A673 (cell line): ENCODE measurements at regions not wholly inside any gene's neighbourhood (a gene's known extent, or its start where the extent isn't known, plus 50 kb on each side); places are given as distances from the start of the nearest gene placed in this dataset.

Experiments used
- BruUV-seq: library from RNA; stranded (reverse); fragments of 400-500 nt; replicated peaks from 2 replicates; lab custom pipeline; 2021; lab: Mats Ljungman, UMichigan
- CTCF ChIA-PET: fragments of 300-600 bp; sonication (Branson Sonifier 250); formaldehyde crosslinking; loops from one replicate; lab custom pipeline; 2022; ENCODE audit warnings: antibody characterized with exemption; lab: Charles Lee
- POLR2A ChIA-PET: fragments of 300-600 bp; sonication (Branson Sonifier 250); formaldehyde crosslinking; loops from one replicate; lab custom pipeline; 2022; ENCODE audit warnings: antibody characterized with exemption; ENCODE audit not compliant: low non-redundant PET; lab: Charles Lee
- DNase-seq: peaks from one replicate; pipeline ENCODE4 v3.0.0-alpha.2; 2015; ENCODE audit warnings: low spot score
- H3K27ac ChIP-seq: fragments of 200-600 bp; sonication (generic); 2 replicates; pipeline ENCODE4 v1.5.1; 2016; ENCODE audit warnings: mixed run types, low read depth, mild to moderate bottlenecking, mixed read lengths, antibody characterized with exemption, low read length; ENCODE audit not compliant: poor library complexity, severe bottlenecking
- H3K27me3 ChIP-seq: fragments of 200-600 bp; sonication (generic); replicated peaks from 2 replicates; pipeline ENCODE4 v1.6.1; 2017; ENCODE audit warnings: mixed run types, low read depth, mild to moderate bottlenecking, mixed read lengths, antibody characterized with exemption, low read length; ENCODE audit not compliant: insufficient read depth, poor library complexity
- H3K36me3 ChIP-seq: fragments of 200-600 bp; sonication (generic); 2 replicates; pipeline ENCODE4 v1.6.1; 2016; ENCODE audit warnings: mixed run types, mild to moderate bottlenecking, mixed read lengths, antibody characterized with exemption, low read length; ENCODE audit not compliant: insufficient read depth, poor library complexity, severe bottlenecking
- H3K4me1 ChIP-seq: fragments of 200-600 bp; sonication (generic); 2 replicates; pipeline ENCODE4 v1.6.1; 2017; ENCODE audit warnings: mixed run types, mild to moderate bottlenecking, mixed read lengths, antibody characterized with exemption, low read length; ENCODE audit not compliant: insufficient read depth, poor library complexity, severe bottlenecking
- H3K4me3 ChIP-seq: fragments of 200-600 bp; sonication (generic); 2 replicates; pipeline ENCODE4 v1.5.1; 2016; ENCODE audit warnings: low read depth, mixed run types, mild to moderate bottlenecking, mixed read lengths, low read length; ENCODE audit not compliant: poor library complexity, severe bottlenecking
- H3K9me3 ChIP-seq: fragments of 200-600 bp; sonication (generic); 2 replicates; pipeline ENCODE4 v1.6.1; 2016; ENCODE audit warnings: mixed run types, low read depth, mild to moderate bottlenecking, mixed read lengths, antibody characterized with exemption, low read length; ENCODE audit not compliant: poor library complexity, severe bottlenecking
- EZH2 ChIP-seq: fragments of 200-600 bp; sonication (generic); IDR thresholded peaks from 2 replicates; pipeline ENCODE4 v1.6.1; 2017; ENCODE audit warnings: borderline replicate concordance, low read depth, mild to moderate bottlenecking, mixed read lengths, antibody characterized with exemption, low read length; ENCODE audit not compliant: poor library complexity, severe bottlenecking
- intact Hi-C: fragments of 100-400 bp; cut with micrococcal nuclease; formaldehyde crosslinking; loops from one replicate; pipeline ENCODE4 v1.10.0; 2022; ENCODE audit not compliant: unreplicated experiment
- TF ChIP-seq, protein P1 (sequence below): fragments of 300-800, 200-600 bp; sonication (generic); conservative IDR thresholded peaks from 2 replicates; pipeline ENCODE4 v1.5.1; 2017; ENCODE audit warnings: low read depth, mild to moderate bottlenecking, antibody characterized with exemption, low read length, moderate library complexity, mixed read lengths

GRCh38 chr3:84023842-84024241, 934.9 kb upstream of the CADM2 start:
- no peaks in the 10 kb centered on the region for H3K36me3 ChIP-seq
- no peaks in the 10 kb centered on the region for H3K4me1 ChIP-seq
- peaks cover 7% of the 10 kb centered on the region for H3K9me3 ChIP-seq
- H3K4me3 ChIP-seq, result no peak overlapping the region
- intact Hi-C loops, result no loop called here
- POLR2A ChIA-PET, result no interaction called here
- DNase-seq, result no peak
- no peak overlapping the region for H3K27ac ChIP-seq
- CTCF ChIA-PET, result no interaction called here
- no peaks in the 10 kb centered on the region for H3K27me3 ChIP-seq
- BruUV-seq, result no TSS peak
- TF ChIP-seq EZH2, result no peak
- TF ChIP-seq, protein P1, sequence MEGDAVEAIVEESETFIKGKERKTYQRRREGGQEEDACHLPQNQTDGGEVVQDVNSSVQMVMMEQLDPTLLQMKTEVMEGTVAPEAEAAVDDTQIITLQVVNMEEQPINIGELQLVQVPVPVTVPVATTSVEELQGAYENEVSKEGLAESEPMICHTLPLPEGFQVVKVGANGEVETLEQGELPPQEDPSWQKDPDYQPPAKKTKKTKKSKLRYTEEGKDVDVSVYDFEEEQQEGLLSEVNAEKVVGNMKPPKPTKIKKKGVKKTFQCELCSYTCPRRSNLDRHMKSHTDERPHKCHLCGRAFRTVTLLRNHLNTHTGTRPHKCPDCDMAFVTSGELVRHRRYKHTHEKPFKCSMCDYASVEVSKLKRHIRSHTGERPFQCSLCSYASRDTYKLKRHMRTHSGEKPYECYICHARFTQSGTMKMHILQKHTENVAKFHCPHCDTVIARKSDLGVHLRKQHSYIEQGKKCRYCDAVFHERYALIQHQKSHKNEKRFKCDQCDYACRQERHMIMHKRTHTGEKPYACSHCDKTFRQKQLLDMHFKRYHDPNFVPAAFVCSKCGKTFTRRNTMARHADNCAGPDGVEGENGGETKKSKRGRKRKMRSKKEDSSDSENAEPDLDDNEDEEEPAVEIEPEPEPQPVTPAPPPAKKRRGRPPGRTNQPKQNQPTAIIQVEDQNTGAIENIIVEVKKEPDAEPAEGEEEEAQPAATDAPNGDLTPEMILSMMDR, result no peak

DNA sequence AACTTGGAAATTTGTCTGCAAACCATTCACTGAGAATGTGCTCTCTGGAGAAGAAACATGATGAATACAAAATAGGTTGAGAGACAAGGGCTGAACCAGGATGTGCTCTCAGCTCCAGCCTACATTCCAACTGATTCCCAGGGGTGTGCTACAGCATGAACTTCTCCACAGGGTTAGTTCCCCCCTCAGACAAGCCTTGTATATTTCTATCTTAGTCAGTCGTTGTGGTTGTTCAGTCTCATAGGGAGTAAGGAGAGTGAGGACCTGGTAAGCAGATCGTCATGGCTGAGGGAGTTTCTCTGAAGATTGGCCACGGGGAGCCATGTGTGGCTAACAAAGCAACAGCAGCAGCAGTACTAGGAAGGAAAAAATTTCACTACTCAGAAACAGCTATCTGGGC, 919.7 kb upstream of the CADM2 start:
- TF ChIP-seq EZH2, result no peak
- TF ChIP-seq, protein P1, result no peak
- no peak overlapping the region for H3K4me3 ChIP-seq
- no peaks in the 10 kb centered on the region for H3K27me3 ChIP-seq
- H3K27ac ChIP-seq, result no peak overlapping the region
- peaks cover 8% of the 10 kb centered on the region for H3K9me3 ChIP-seq
- ChIA-PET CTCF (no interaction called here), POLR2A (no interaction called here)
- no TSS peak for BruUV-seq
- DNase-seq, result peak; percentile 15
- intact Hi-C loops, result no loop called here
- no peaks in the 10 kb centered on the region for H3K36me3 ChIP-seq
- no peaks in the 10 kb centered on the region for H3K4me1 ChIP-seq

- no TSS peak for BruUV-seq
- no peaks in the 10 kb centered on the region for H3K27me3 ChIP-seq
- no peak for DNase-seq
- H3K4me1 ChIP-seq, result no peaks in the 10 kb centered on the region
- no peaks in the 10 kb centered on the region for H3K36me3 ChIP-seq
- POLR2A ChIA-PET, result no interaction called here
- TF ChIP-seq, protein P1, result no peak
- no peak for TF ChIP-seq EZH2
- no peak overlapping the region for H3K4me3 ChIP-seq
- no peak overlapping the region for H3K27ac ChIP-seq
- no peaks in the 10 kb centered on the region for H3K9me3 ChIP-seq
- intact Hi-C loops, result no loop called here
- CTCF ChIA-PET, result no interaction called here
Observed at GRCh38 chr3:84042399-84043106, 916.2 kb upstream of the CADM2 start.
